BE2C (cell line): ENCODE measurements at regions not wholly inside any gene's neighbourhood (a gene's known extent, or its start where the extent isn't known, plus 50 kb on each side); places are given as distances from the start of the nearest gene placed in this dataset.

ENCODE experiments used
- DNase-seq: peaks from one replicate; pipeline ENCODE4 v3.0.0-alpha.2; 2020
- H3K27me3 ChIP-seq: fragments of 250-450 bp; sonication (Bioruptor Pico); 2 replicates; pipeline ENCODE4 v1.5.1; 2020; ENCODE audit warnings: mild to moderate bottlenecking
- H3K36me3 ChIP-seq: fragments of 250-450 bp; sonication (Bioruptor Pico); 2 replicates; pipeline ENCODE4 v1.5.1; 2020; ENCODE audit warnings: mild to moderate bottlenecking
- H3K4me1 ChIP-seq: fragments of 250-450 bp; sonication (Bioruptor Pico); 2 replicates; pipeline ENCODE4 v1.5.1; 2020
- H3K4me3 ChIP-seq: 2 replicates; pipeline ENCODE4 v1.5.1; 2011; ENCODE audit warnings: low read depth, low read length
- H3K9me3 ChIP-seq: fragments of 250-450 bp; sonication (Bioruptor Pico); 2 replicates; pipeline ENCODE4 v1.5.1; 2020
- TF ChIP-seq, protein P1 (sequence below): IDR thresholded peaks from 2 replicates; pipeline ENCODE4 v1.5.1; 2012; ENCODE audit warnings: mild to moderate bottlenecking, low read depth, low read length

DNA sequence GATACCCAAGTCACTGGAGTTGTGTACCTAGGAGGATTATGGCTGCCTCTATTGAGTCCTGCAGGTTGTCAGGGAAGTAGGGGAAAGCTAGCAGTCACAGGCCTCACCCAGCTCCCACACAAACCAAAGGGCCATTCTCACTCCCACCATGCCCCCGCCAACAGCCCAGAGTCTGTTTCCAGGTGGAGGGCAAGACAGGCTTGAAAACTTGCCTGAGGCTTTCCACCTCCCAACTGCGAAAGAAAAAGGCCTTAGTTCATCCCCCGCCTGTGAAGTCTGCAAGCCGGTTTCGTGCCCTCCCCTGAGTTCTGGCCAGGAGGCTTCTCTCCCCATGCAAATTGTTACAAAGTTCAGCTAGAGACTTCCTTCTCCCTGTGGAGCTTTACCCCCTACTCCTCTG, 270.3 kb downstream of the TXNL1 start:
- Histone ChIP-seq H3K4me3 (no peak overlapping the region), H3K36me3 (no peaks in the 10 kb centered on the region), H3K4me1 (no peaks in the 10 kb centered on the region), H3K9me3 (no peaks in the 10 kb centered on the region), H3K27me3 (no peaks in the 10 kb centered on the region)
- TF ChIP-seq, protein P1, sequence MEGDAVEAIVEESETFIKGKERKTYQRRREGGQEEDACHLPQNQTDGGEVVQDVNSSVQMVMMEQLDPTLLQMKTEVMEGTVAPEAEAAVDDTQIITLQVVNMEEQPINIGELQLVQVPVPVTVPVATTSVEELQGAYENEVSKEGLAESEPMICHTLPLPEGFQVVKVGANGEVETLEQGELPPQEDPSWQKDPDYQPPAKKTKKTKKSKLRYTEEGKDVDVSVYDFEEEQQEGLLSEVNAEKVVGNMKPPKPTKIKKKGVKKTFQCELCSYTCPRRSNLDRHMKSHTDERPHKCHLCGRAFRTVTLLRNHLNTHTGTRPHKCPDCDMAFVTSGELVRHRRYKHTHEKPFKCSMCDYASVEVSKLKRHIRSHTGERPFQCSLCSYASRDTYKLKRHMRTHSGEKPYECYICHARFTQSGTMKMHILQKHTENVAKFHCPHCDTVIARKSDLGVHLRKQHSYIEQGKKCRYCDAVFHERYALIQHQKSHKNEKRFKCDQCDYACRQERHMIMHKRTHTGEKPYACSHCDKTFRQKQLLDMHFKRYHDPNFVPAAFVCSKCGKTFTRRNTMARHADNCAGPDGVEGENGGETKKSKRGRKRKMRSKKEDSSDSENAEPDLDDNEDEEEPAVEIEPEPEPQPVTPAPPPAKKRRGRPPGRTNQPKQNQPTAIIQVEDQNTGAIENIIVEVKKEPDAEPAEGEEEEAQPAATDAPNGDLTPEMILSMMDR: no peak
- no peak for DNase-seq

DNA sequence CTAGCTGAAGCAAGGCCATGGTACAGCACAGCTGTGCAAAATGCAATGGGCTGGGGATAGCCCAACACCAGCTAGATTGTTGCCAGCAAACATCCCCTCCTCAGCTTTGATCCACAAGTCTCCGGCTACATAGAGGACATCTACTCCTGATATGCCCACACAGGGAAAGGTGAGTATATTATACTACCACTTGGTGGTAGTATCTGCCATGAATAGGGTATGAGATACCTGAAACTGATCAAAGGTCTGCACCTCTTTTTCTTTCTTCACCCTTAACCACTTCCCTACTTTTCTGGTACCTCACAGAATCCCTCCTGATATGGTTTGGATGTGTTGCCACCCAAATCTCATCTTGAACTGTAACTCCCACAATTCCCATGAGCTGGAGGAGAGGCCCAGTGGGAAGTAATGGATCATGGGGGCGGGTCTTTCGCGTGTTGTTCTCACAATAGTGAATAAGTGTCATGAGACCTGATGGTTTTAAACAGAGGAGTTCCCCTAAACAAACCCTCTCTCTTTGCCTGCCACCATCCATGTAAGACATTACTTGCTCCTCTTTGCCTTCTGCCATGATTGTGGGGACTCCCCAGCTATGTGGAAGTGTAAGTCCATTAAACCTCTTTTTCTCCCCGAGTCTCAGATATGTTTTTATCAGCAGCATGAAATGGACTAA, 279.6 kb downstream of the TXNL1 start:
- Histone ChIP-seq H3K36me3 (no peaks in the 10 kb centered on the region), H3K27me3 (no peaks in the 10 kb centered on the region), H3K4me3 (no peak overlapping the region), H3K4me1 (no peaks in the 10 kb centered on the region), H3K9me3 (no peaks in the 10 kb centered on the region)
- TF ChIP-seq, protein P1: 0 out of 2 replicates have a peak, but pooled peaks have one; percentile 10
- DNase-seq: no peak

DNA sequence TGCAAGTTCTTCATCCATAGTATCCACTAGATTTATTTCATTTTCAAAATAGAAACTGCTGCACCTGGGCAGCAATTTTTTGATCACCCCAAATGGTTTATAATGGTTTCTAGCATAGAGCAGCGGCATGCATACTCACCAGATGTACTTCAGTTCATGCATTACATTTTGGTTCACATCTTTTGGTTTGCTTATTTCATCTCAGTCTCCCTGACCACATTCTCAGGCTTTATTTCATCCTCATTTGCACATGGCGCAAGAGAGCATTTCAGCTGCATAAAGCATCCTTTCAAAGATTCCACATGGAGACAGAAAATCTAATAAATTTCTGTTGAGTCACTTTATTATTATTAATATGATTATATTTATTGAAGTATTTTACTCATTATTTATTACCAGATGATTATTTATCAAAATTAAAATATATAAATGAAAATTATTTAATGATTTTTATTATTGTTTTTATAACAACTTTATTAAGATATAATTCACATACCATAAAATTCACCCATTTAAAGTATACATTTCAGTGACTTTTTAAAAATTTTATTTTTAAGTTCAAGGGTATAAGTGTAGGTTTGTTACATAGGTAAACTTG, 284.6 kb downstream of the TXNL1 start:
- Histone ChIP-seq H3K27me3 (no peaks in the 10 kb centered on the region), H3K4me1 (no peaks in the 10 kb centered on the region), H3K9me3 (no peaks in the 10 kb centered on the region), H3K36me3 (no peaks in the 10 kb centered on the region), H3K4me3 (no peak overlapping the region)
- DNase-seq: no peak
- TF ChIP-seq, protein P1: no peak

DNA sequence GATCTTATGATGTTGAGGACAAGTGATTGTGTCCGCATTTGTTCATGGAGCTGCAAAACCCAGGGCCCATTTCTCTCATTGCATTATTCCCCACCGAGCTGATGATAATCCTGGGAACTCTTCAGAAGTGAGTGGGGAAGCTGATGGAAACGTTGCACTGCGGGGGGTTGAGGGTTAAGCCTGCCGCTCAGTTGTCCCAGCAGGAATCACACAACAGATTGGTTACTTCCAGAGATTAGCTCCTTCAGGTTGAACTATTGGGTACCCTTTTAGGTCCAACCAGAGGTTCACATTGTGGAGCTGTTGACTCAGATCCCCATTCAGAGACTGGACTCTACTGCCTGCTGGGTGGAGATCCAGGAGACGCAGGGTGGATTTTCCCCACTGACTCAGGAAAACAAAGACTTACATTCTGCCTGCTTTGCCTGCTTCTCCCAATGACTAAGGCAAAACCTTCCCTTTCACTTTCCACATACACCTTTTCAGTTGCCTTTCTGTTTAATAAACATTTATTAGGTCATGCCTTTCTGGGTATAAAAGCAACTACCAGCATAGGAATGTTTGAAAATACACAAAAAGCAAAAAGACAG, 286.4 kb downstream of the TXNL1 start:
- H3K27me3 ChIP-seq: no peaks in the 10 kb centered on the region
- DNase-seq: no peak
- TF ChIP-seq, protein P1: no peak
- H3K36me3 ChIP-seq: no peaks in the 10 kb centered on the region
- no peaks in the 10 kb centered on the region for H3K4me1 ChIP-seq
- no peak overlapping the region for H3K4me3 ChIP-seq
- no peaks in the 10 kb centered on the region for H3K9me3 ChIP-seq

DNA sequence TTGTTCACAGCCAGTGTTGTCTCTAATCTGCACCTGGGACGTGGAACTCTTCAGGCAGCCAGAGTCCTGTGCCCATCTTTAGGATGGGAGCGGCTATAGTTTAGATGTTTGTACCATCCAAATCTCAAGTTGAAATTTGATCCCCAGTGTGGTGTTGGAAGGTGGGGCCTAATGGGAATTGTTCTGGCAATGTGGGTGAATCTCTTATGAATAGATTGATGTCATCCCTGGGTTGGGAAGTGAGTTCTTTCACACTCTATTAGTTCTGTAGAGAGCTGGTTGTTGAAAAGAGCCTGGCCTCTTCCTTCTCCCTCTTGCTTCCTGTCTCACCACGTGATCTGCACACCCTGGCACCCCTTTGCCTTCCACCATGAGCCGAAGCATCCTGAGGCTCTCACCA, 300.9 kb downstream of the TXNL1 start:
- no peak for DNase-seq
- H3K9me3 ChIP-seq: no peaks in the 10 kb centered on the region
- H3K36me3 ChIP-seq: no peaks in the 10 kb centered on the region
- no peaks in the 10 kb centered on the region for H3K27me3 ChIP-seq
- no peak overlapping the region for H3K4me3 ChIP-seq
- no peaks in the 10 kb centered on the region for H3K4me1 ChIP-seq
- TF ChIP-seq, protein P1: no peak

DNA sequence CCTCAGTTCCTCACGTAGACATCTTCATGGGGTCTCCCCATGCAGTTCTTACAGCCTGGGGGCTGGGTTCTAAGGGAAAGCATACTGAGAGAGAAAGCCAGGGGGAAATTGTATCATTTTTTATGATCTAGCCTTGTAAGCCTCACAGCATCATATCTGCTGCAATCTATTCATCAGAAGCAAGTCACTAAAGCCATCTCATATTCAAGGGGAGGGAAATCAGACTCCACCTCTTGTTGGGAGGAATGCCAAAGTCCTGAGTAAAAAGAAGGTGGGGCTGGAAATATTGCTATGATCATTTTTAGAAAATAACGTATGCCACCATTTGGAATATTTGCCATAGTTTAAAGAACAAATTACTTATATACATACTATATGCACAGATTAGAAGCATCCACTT, 304.6 kb downstream of the TXNL1 start:
- Histone ChIP-seq H3K27me3 (no peaks in the 10 kb centered on the region), H3K4me1 (no peaks in the 10 kb centered on the region), H3K36me3 (no peaks in the 10 kb centered on the region), H3K4me3 (no peak overlapping the region), H3K9me3 (no peaks in the 10 kb centered on the region)
- no peak for DNase-seq
- TF ChIP-seq, protein P1: no peak
